Colonic mucosa (tissue), 4 donors: ENCODE measurements at regions not wholly inside any gene's neighbourhood (a gene's known extent, or its start where the extent isn't known, plus 50 kb on each side); places are given as distances from the start of the nearest gene placed in this dataset.

ENCODE experiments used
- DNase-seq: peaks from one replicate; pipeline ENCODE4 v3.0.0-alpha.2; 2020
- H3K27ac ChIP-seq: fragments of 200-600 bp; one replicate; pipeline ENCODE4 v1.8.0; 2021
- H3K27me3 ChIP-seq: fragments of 200-600 bp; one replicate; pipeline ENCODE4 v1.8.0; 2021
- H3K36me3 ChIP-seq: fragments of 200-600 bp; one replicate; pipeline ENCODE4 v1.8.0; 2021
- H3K4me1 ChIP-seq: fragments of 200-600 bp; one replicate; pipeline ENCODE4 v1.8.0; 2021; ENCODE audit warnings: mild to moderate bottlenecking
- H3K4me3 ChIP-seq: fragments of 200-600 bp; one replicate; pipeline ENCODE4 v1.8.0; 2021
- H3K9ac ChIP-seq, 2 donors: one replicate each; pipeline ENCODE4 v1.7.0; 2013; ENCODE audit warnings: control low read depth in 2 of 2, low read depth in 2 of 2, low read length in 2 of 2
- H3K9me3 ChIP-seq: fragments of 200-600 bp; one replicate; pipeline ENCODE4 v1.8.0; 2021
- intact Hi-C: fragments of 100-400 bp; cut with DNase I; formaldehyde crosslinking; loops from one replicate; pipeline ENCODE4 v1.14.1; 2022
- TF ChIP-seq, protein P1 (sequence below): fragments of 200-600 bp; IDR thresholded peaks from one replicate; pipeline ENCODE4 v1.8.0; 2022; ENCODE audit warnings: antibody characterized with exemption, mild to moderate bottlenecking
- donor health status: healthy.
- donor health status: DM: no; HTN: no; CAD: no.
- donor health status: DM: no; HTN: no; CAD: no.

DNA sequence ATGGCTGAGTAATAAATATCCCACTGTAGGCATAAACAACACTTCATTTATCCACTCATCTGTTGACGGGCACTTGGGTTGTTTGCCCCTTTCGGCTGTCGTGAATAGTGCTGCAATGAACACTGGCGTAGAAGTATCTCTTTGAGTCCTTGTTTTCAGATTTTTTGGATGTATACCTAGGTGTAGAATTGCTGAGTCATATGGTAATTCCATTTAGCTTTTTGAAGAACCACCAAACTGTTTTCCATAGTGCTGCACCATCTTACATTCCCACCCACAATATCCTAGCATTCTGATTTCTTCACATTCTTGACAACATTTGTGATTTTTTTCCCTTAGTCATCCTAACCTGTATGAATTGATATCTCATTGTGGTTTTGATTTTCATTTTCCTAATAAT, 109.0 kb downstream of the NXNL2 start:
- H3K9ac ChIP-seq, result no peak overlapping the region
- TF ChIP-seq, protein P1, sequence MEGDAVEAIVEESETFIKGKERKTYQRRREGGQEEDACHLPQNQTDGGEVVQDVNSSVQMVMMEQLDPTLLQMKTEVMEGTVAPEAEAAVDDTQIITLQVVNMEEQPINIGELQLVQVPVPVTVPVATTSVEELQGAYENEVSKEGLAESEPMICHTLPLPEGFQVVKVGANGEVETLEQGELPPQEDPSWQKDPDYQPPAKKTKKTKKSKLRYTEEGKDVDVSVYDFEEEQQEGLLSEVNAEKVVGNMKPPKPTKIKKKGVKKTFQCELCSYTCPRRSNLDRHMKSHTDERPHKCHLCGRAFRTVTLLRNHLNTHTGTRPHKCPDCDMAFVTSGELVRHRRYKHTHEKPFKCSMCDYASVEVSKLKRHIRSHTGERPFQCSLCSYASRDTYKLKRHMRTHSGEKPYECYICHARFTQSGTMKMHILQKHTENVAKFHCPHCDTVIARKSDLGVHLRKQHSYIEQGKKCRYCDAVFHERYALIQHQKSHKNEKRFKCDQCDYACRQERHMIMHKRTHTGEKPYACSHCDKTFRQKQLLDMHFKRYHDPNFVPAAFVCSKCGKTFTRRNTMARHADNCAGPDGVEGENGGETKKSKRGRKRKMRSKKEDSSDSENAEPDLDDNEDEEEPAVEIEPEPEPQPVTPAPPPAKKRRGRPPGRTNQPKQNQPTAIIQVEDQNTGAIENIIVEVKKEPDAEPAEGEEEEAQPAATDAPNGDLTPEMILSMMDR, result no peak
- H3K9me3 ChIP-seq, result no peaks in the 10 kb centered on the region
- no peaks in the 10 kb centered on the region for H3K36me3 ChIP-seq
- H3K4me1 ChIP-seq, result no peaks in the 10 kb centered on the region
- H3K27me3 ChIP-seq, result no peaks in the 10 kb centered on the region
- intact Hi-C loops, result no loop called here
- DNase-seq, result no peak
- H3K4me3 ChIP-seq, result no peak overlapping the region
- no peak overlapping the region for H3K27ac ChIP-seq

DNA sequence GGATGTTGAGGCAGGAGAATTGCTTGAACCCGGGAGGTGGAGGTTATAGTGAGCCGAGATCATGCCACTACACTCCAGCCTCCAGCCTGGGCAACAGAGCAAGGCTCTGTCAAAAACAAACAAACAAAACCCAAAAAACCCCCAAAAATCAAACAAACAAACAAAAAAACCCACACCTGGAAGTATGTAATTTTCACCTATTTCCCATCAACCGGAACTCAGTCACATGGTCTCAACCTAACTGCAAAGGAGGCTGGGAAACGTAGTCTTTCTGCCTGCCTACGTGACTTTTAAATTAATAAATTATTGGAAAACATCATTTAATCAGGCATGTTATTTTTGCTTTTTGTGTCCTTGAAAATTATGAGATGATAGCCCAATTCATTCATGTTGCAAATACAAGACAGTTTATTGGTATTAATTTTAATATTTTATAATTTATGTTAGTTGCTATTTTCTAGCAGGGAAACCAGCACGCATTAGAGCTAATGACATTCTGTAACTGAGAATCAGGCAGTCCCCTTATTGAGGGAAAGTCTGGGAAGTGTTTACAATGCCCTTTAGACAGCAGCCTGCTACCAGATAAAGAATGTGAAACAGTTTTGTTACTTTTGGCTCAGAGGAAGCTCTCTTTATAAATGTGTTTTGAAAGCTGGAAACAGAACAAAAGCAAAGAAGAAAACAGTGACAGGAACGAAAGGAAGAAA, 110.3 kb downstream of the NXNL2 start:
- intact Hi-C loops, result no loop called here
- TF ChIP-seq, protein P1, result no peak
- no peak overlapping the region for H3K27ac ChIP-seq

DNA sequence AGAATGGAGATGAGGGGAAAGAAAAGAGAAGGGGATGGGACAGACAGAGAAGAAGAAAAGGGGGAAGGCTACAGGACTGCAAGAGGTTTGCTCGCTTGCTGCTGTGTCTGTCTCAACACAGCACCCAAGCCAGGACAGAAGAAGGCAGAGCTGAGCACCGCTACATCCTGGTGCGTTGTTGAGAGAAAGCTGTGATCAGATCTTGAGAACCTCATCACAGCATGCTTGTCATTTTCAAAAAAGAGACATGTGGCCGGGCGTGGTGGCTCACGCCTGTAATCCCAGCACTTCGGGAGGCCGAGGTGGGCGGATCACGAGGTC, 110.9 kb downstream of the NXNL2 start:
- H3K27me3 ChIP-seq, result no peaks in the 10 kb centered on the region
- H3K4me1 ChIP-seq, result no peaks in the 10 kb centered on the region
- H3K27ac ChIP-seq, result no peak overlapping the region
- no peaks in the 10 kb centered on the region for H3K36me3 ChIP-seq
- no peak overlapping the region for H3K9ac ChIP-seq
- no peaks in the 10 kb centered on the region for H3K9me3 ChIP-seq
- no peak overlapping the region for H3K4me3 ChIP-seq
- no peak for DNase-seq
- intact Hi-C loops, result no loop called here
- TF ChIP-seq, protein P1, result no peak

More for the DNA sequence above, 110.3 kb downstream of the NXNL2 start:
- Histone ChIP-seq H3K9ac (no peak overlapping the region), H3K36me3 (no peaks in the 10 kb centered on the region), H3K9me3 (no peaks in the 10 kb centered on the region), H3K27me3 (no peaks in the 10 kb centered on the region), H3K4me1 (no peaks in the 10 kb centered on the region), H3K4me3 (no peak overlapping the region)
- no peak for DNase-seq

DNA sequence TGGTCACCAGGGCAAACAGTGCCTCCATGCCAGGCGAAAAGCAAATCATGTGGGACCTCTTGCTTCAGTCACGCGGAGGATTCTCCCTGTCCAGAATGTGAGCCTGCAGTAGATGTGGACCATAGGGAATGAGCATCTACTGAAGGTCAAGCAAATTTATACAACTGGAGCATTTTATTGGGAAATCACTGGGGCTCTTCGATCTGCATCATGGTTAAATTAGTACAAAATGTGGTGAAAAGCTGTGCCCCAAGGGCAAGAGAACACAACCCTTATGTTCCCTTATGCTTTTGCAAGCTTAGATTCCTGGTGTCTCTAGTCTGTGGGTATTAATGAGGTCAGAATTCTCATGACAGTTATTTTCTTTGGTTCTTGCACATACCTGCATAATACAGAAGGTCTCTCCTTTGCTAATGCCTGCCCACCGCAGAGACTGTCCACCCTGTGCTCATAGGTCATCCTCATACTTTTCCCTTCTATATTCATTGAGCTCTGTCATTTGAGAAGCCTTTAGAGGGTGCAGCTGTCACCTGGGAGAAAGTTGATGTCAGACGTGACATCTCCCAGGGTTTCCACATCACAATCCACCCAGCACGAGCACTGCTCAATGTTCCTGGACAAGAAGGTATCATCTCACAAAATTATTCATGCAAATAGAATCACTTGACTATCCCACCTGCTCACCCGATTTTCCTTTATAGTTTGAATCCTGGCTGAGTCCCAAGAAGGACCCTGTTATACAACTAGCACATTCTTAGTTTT, 111.7 kb downstream of the NXNL2 start:
- Histone ChIP-seq H3K27me3 (no peaks in the 10 kb centered on the region), H3K9ac (no peak overlapping the region), H3K4me1 (no peaks in the 10 kb centered on the region), H3K4me3 (no peak overlapping the region), H3K9me3 (no peaks in the 10 kb centered on the region), H3K36me3 (no peaks in the 10 kb centered on the region), H3K27ac (no peak overlapping the region)
- intact Hi-C loops, result no loop called here
- TF ChIP-seq, protein P1, result no peak
- DNase-seq, result no peak

DNA sequence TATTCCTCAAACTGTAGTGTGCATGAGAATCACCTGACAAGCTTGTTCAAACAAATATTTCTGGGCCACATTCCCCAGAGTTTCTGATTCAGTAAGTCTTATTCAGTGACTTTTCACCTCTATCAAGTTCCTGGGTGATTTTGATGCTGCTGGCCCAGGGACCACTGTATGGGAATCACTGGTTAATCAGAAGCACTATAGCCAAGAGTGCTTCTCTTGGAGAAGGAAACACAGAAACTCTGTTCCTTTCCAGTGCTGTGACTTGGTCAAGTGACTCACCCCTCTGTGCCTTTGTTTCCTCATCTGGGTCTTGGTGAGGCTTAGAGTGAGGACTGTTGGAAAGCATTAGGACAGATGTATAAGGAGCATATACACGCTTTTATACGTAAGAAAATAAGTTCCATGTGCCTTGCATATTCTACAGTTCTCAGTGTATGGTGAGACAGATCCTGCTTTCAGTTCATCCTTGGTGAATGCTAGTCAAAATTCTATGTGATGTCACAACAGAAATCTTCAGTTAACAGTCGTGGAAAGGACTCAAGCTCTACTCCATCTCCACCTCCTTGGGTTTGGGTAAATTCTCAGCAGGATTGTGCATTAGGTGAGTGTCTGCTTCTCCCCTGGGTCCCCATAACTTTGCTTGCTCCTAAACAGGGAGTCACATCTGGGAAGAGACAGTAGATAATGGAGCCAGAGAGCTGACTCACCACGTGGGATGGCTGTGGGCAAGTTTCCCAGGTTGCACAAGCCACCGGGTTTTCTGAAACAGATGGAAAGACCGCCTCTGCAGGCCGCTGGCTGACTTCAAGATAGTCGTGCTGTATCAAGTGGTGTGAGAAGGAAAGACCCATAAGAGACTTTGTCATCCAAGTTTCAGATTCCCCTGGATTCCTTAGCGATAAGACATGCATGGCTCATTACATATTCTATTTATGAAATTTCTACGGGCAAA, 117.0 kb downstream of the NXNL2 start:
- TF ChIP-seq, protein P1, result no peak
- intact Hi-C loops, result no loop called here
- H3K9ac ChIP-seq, result no peak overlapping the region

More for the DNA sequence above, 117.0 kb downstream of the NXNL2 start:
- H3K27ac ChIP-seq, result no peak overlapping the region
- H3K27me3 ChIP-seq, result no peaks in the 10 kb centered on the region
- DNase-seq, result peak; percentile 65
- H3K9me3 ChIP-seq, result no peaks in the 10 kb centered on the region
- no peaks in the 10 kb centered on the region for H3K36me3 ChIP-seq
- H3K4me3 ChIP-seq, result no peak overlapping the region
- no peaks in the 10 kb centered on the region for H3K4me1 ChIP-seq
